A673 (cell line): ENCODE measurements at regions not wholly inside any gene's neighbourhood (a gene's known extent, or its start where the extent isn't known, plus 50 kb on each side); places are given as distances from the start of the nearest gene placed in this dataset.

Experiments used
- BruUV-seq: library from RNA; stranded (reverse); fragments of 400-500 nt; replicated peaks from 2 replicates; lab custom pipeline; 2021; lab: Mats Ljungman, UMichigan
- CTCF ChIA-PET: fragments of 300-600 bp; sonication (Branson Sonifier 250); formaldehyde crosslinking; loops from one replicate; lab custom pipeline; 2022; ENCODE audit warnings: antibody characterized with exemption; lab: Charles Lee
- POLR2A ChIA-PET: fragments of 300-600 bp; sonication (Branson Sonifier 250); formaldehyde crosslinking; loops from one replicate; lab custom pipeline; 2022; ENCODE audit warnings: antibody characterized with exemption; ENCODE audit not compliant: low non-redundant PET; lab: Charles Lee
- DNase-seq: peaks from one replicate; pipeline ENCODE4 v3.0.0-alpha.2; 2015; ENCODE audit warnings: low spot score
- H3K27ac ChIP-seq: fragments of 200-600 bp; sonication (generic); 2 replicates; pipeline ENCODE4 v1.5.1; 2016; ENCODE audit warnings: mixed run types, low read depth, mild to moderate bottlenecking, mixed read lengths, antibody characterized with exemption, low read length; ENCODE audit not compliant: poor library complexity, severe bottlenecking
- H3K27me3 ChIP-seq: fragments of 200-600 bp; sonication (generic); replicated peaks from 2 replicates; pipeline ENCODE4 v1.6.1; 2017; ENCODE audit warnings: mixed run types, low read depth, mild to moderate bottlenecking, mixed read lengths, antibody characterized with exemption, low read length; ENCODE audit not compliant: insufficient read depth, poor library complexity
- H3K36me3 ChIP-seq: fragments of 200-600 bp; sonication (generic); 2 replicates; pipeline ENCODE4 v1.6.1; 2016; ENCODE audit warnings: mixed run types, mild to moderate bottlenecking, mixed read lengths, antibody characterized with exemption, low read length; ENCODE audit not compliant: insufficient read depth, poor library complexity, severe bottlenecking
- H3K4me1 ChIP-seq: fragments of 200-600 bp; sonication (generic); 2 replicates; pipeline ENCODE4 v1.6.1; 2017; ENCODE audit warnings: mixed run types, mild to moderate bottlenecking, mixed read lengths, antibody characterized with exemption, low read length; ENCODE audit not compliant: insufficient read depth, poor library complexity, severe bottlenecking
- H3K4me3 ChIP-seq: fragments of 200-600 bp; sonication (generic); 2 replicates; pipeline ENCODE4 v1.5.1; 2016; ENCODE audit warnings: low read depth, mixed run types, mild to moderate bottlenecking, mixed read lengths, low read length; ENCODE audit not compliant: poor library complexity, severe bottlenecking
- H3K9me3 ChIP-seq: fragments of 200-600 bp; sonication (generic); 2 replicates; pipeline ENCODE4 v1.6.1; 2016; ENCODE audit warnings: mixed run types, low read depth, mild to moderate bottlenecking, mixed read lengths, antibody characterized with exemption, low read length; ENCODE audit not compliant: poor library complexity, severe bottlenecking
- EZH2 ChIP-seq: fragments of 200-600 bp; sonication (generic); IDR thresholded peaks from 2 replicates; pipeline ENCODE4 v1.6.1; 2017; ENCODE audit warnings: borderline replicate concordance, low read depth, mild to moderate bottlenecking, mixed read lengths, antibody characterized with exemption, low read length; ENCODE audit not compliant: poor library complexity, severe bottlenecking
- intact Hi-C: fragments of 100-400 bp; cut with micrococcal nuclease; formaldehyde crosslinking; loops from one replicate; pipeline ENCODE4 v1.10.0; 2022; ENCODE audit not compliant: unreplicated experiment
- TF ChIP-seq, protein P1 (sequence below): fragments of 300-800, 200-600 bp; sonication (generic); conservative IDR thresholded peaks from 2 replicates; pipeline ENCODE4 v1.5.1; 2017; ENCODE audit warnings: low read depth, mild to moderate bottlenecking, antibody characterized with exemption, low read length, moderate library complexity, mixed read lengths

DNA sequence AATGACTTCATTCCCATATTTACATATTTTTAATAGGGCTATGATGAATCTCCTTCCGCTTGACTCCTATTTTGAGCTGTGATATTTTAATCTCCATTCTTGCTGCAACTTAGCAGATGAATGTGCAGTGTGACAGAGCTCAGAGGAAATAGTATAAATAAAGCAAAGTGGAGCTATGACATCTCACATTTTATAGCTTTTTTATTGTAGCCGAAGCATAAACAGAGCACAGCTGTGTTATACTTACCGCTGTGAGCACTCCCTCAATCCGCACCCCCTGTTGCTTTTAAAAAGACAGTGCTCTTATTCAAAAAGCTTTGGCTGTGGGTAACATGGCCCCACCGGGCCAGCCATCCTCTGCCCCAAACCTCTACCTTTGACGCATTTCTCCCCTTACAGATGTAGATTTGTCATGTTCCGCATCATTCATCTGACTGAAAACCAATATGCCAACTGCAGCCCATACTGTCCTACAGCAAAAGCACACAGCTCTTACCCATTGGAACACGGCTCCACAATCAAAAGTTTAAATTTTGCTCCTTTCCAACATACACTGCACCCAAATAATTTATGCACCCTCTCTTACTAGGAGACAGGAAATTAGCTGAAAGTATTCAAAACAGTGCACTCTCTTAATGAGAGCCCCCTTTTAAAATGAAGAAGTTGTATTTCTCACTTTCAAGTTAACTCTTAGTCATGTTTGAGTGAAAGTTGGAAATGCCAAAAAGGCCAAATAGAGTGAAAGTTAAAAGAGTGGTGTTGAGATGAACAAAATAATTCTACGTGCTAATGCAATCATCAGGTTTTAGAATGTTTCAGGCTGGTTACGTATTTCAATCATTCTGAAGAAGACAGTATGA, 429.3 kb upstream of the SOX5 start:
- CTCF ChIA-PET: no interaction called here
- Histone ChIP-seq H3K4me1 (peaks cover 46% of the 10 kb centered on the region), H3K36me3 (no peaks in the 10 kb centered on the region), H3K9me3 (no peaks in the 10 kb centered on the region), H3K27ac (peak overlapping the region; percentile 91), H3K27me3 (no peaks in the 10 kb centered on the region), H3K4me3 (no peak overlapping the region)
- POLR2A ChIA-PET: interaction anchor here (0.5 to 0.8 kb wide), 3 partner anchors 71 to 84 kb away, joined by 3 to 7 read pairs (median 4); no protein-coding TSS in a partner anchor
- no TSS peak for BruUV-seq
- TF ChIP-seq EZH2: no peak
- TF ChIP-seq, protein P1, sequence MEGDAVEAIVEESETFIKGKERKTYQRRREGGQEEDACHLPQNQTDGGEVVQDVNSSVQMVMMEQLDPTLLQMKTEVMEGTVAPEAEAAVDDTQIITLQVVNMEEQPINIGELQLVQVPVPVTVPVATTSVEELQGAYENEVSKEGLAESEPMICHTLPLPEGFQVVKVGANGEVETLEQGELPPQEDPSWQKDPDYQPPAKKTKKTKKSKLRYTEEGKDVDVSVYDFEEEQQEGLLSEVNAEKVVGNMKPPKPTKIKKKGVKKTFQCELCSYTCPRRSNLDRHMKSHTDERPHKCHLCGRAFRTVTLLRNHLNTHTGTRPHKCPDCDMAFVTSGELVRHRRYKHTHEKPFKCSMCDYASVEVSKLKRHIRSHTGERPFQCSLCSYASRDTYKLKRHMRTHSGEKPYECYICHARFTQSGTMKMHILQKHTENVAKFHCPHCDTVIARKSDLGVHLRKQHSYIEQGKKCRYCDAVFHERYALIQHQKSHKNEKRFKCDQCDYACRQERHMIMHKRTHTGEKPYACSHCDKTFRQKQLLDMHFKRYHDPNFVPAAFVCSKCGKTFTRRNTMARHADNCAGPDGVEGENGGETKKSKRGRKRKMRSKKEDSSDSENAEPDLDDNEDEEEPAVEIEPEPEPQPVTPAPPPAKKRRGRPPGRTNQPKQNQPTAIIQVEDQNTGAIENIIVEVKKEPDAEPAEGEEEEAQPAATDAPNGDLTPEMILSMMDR: no peak
- peak; percentile 97 for DNase-seq
- intact Hi-C loops: loop anchor here (2.0 to 10.0 kb wide), 3 partner anchors 182 to 346 kb away; no protein-coding TSS in a partner anchor

DNA sequence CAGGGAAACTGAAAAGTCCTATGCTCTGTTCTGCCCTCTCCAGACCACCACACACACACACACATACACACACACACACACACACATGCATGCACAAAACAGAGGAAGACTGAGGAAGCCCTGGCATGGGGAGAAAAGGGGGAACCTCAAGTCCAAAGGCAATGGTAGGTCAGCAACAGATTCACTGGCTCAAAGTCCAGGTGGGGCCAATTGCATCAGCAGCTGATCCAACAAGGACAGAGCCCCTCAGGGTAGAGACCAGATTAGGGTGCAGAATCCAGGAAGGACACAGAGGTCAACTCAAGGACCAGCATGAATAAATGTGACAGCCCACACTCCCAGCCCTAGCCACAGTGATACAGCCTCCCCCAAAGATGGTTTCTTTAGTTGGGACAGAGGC, 425.0 kb upstream of the SOX5 start:
- Histone ChIP-seq H3K36me3 (no peaks in the 10 kb centered on the region), H3K4me3 (no peak overlapping the region), H3K9me3 (no peaks in the 10 kb centered on the region), H3K27me3 (no peaks in the 10 kb centered on the region), H3K27ac (no peak overlapping the region), H3K4me1 (peaks cover 27% of the 10 kb centered on the region)
- TF ChIP-seq, protein P1: no peak
- TF ChIP-seq EZH2: no peak
- ChIA-PET POLR2A (no interaction called here), CTCF (no interaction called here)
- DNase-seq: no peak
- intact Hi-C loops: loop anchor here (10.0 kb wide), 1 partner anchor 350 kb away; no protein-coding TSS in a partner anchor
- no TSS peak for BruUV-seq

DNA sequence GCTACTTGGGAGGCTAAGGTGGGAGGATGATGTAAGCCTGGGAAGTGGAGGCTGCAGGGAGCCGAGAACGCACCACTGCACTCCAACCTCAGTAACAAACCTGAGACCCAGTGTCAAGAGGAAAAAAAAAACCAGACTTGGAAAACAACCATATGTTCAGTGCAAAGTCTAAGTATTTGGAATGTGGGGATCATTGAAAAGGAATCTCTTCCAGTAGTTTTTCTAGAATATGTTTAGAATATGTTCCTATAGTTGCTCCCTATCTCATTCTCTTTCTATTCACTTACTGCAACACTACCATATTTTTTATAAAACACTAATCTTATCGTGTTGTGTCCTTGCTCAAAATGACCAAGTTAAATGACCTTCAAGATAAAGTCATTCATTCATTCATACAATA, 423.5 kb upstream of the SOX5 start:
- Histone ChIP-seq H3K27ac (no peak overlapping the region), H3K4me3 (no peak overlapping the region), H3K4me1 (peaks cover 16% of the 10 kb centered on the region), H3K27me3 (no peaks in the 10 kb centered on the region), H3K36me3 (no peaks in the 10 kb centered on the region), H3K9me3 (no peaks in the 10 kb centered on the region)
- DNase-seq: no peak
- POLR2A ChIA-PET: no interaction called here
- BruUV-seq: no TSS peak
- intact Hi-C loops: loop anchor here (10.0 kb wide), 1 partner anchor 352 kb away; no protein-coding TSS in a partner anchor
- no peak for TF ChIP-seq EZH2
- TF ChIP-seq, protein P1: no peak
- CTCF ChIA-PET: no interaction called here
